LNCaP clone FGC (cell line): ENCODE measurements at regions not wholly inside any gene's neighbourhood (a gene's known extent, or its start where the extent isn't known, plus 50 kb on each side); places are given as distances from the start of the nearest gene placed in this dataset.

ENCODE experiments used
- DNase-seq: peaks from one replicate; pipeline ENCODE4 v3.0.0-alpha.2; 2011; ENCODE audit warnings: low read depth
- H3K4me3 ChIP-seq: 2 replicates; pipeline ENCODE4 v1.5.1; 2011; ENCODE audit warnings: mild to moderate bottlenecking, low read depth, low read length, control low read depth
- CTCF ChIP-seq: IDR thresholded peaks from 2 replicates; pipeline ENCODE4 v1.5.1; 2012; ENCODE audit warnings: mild to moderate bottlenecking; ENCODE audit not compliant: control insufficient read depth, insufficient read depth; ENCODE audit errors: extremely low read depth

- no peak for DNase-seq
- no peak overlapping the region for H3K4me3 ChIP-seq
- no peak for TF ChIP-seq CTCF
These were observed 68.3 kb upstream of the SPAG17 start for GRCh38 chr1:118253053-118253915.

GRCh38 chr1:118252624-118253023 lies 67.6 kb upstream of the SPAG17 start:
- no peak overlapping the region for H3K4me3 ChIP-seq
- no peak for DNase-seq
- TF ChIP-seq CTCF: no peak

- no peak for TF ChIP-seq CTCF
- H3K4me3 ChIP-seq: no peak overlapping the region
- DNase-seq: no peak
These were observed 65.2 kb upstream of the SPAG17 start for GRCh38 chr1:118250232-118250631.

- TF ChIP-seq CTCF: no peak
- no peak overlapping the region for H3K4me3 ChIP-seq
- no peak for DNase-seq
These were observed 64.6 kb upstream of the SPAG17 start for GRCh38 chr1:118249641-118250040.

GRCh38 chr1:118247593-118247992 lies 62.6 kb upstream of the SPAG17 start:
- peak; percentile 79 for TF ChIP-seq CTCF
- no peak overlapping the region for H3K4me3 ChIP-seq
- DNase-seq: peak; percentile 6

GRCh38 chr1:118246646-118247045 lies 61.6 kb upstream of the SPAG17 start:
- H3K4me3 ChIP-seq: no peak overlapping the region
- DNase-seq: no peak
- no peak for TF ChIP-seq CTCF

GRCh38 chr1:118244194-118244593 lies 59.2 kb upstream of the SPAG17 start:
- TF ChIP-seq CTCF: no peak
- no peak overlapping the region for H3K4me3 ChIP-seq
- no peak for DNase-seq
